Mononuclear cell (primary cell): ENCODE measurements at regions not wholly inside any gene's neighbourhood (a gene's known extent, or its start where the extent isn't known, plus 50 kb on each side); places are given as distances from the start of the nearest gene placed in this dataset.

Source experiments
- H3K27me3 ChIP-seq: 2 replicates; pipeline ENCODE4 v1.6.0; 2011; ENCODE audit warnings: low read length, control low read depth; ENCODE audit not compliant: insufficient read depth
- H3K4me1 ChIP-seq: 2 replicates; pipeline ENCODE4 v1.5.1; 2011; ENCODE audit warnings: mild to moderate bottlenecking, low read length, control low read depth; ENCODE audit not compliant: insufficient read depth
- H3K4me3 ChIP-seq: 2 replicates; pipeline ENCODE4 v1.5.1; 2011; ENCODE audit warnings: mild to moderate bottlenecking, low read length, moderate library complexity
- H3K9me3 ChIP-seq: 2 replicates; pipeline ENCODE4 v1.5.1; 2011; ENCODE audit warnings: low read depth, mild to moderate bottlenecking, control low read depth, low read length

DNA sequence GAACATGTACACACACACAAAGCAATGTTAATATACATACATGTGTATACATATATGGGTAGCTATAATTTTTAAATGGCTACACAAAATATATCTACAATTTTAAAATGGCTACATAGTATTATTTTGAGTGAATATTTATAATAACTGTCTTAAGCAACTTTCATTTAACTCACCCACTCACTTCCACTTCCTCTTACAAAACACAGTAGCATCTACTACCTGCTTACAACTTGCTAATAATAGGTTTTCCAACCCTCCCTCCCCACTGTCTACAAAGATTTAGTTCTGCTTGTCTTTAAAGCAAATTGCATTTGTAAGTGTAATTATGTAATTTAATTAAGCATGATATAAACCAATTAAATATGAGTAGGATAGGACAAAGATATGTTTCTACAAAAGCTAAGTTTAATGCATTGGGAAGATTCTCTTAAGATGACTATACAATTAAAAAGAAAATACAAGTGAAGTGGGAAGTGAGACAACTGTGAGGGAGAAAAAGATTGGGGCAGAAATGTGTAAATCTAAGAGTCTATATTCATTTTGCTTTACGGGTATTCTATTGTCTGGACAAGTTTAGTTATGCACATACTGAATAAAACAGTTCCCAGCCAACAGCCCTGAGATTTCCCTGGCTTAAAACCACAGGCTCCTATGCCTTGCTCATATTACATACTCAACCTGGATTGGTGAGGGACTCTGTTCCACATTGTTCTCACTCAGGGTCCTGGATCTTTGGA is 583.1 kb downstream of the EFNB2 start:
- no peaks in the 10 kb centered on the region for H3K4me1 ChIP-seq
- no peaks in the 10 kb centered on the region for H3K9me3 ChIP-seq
- H3K27me3 ChIP-seq = no peaks in the 10 kb centered on the region
- H3K4me3 ChIP-seq = no peak overlapping the region

GRCh38 chr13:105948143-105948542 is 587.3 kb downstream of the EFNB2 start:
- H3K9me3 ChIP-seq = no peaks in the 10 kb centered on the region
- H3K27me3 ChIP-seq = no peaks in the 10 kb centered on the region
- no peak overlapping the region for H3K4me3 ChIP-seq
- no peaks in the 10 kb centered on the region for H3K4me1 ChIP-seq

- Histone ChIP-seq H3K27me3 (no peaks in the 10 kb centered on the region), H3K4me1 (no peaks in the 10 kb centered on the region), H3K9me3 (no peaks in the 10 kb centered on the region), H3K4me3 (no peak overlapping the region)
Observed at GRCh38 chr13:105940882-105941281, 594.6 kb downstream of the EFNB2 start.

- Histone ChIP-seq H3K9me3 (no peaks in the 10 kb centered on the region), H3K27me3 (no peaks in the 10 kb centered on the region), H3K4me3 (no peak overlapping the region), H3K4me1 (no peaks in the 10 kb centered on the region)
Observed at GRCh38 chr13:105937451-105937850, 598.0 kb downstream of the EFNB2 start.

DNA sequence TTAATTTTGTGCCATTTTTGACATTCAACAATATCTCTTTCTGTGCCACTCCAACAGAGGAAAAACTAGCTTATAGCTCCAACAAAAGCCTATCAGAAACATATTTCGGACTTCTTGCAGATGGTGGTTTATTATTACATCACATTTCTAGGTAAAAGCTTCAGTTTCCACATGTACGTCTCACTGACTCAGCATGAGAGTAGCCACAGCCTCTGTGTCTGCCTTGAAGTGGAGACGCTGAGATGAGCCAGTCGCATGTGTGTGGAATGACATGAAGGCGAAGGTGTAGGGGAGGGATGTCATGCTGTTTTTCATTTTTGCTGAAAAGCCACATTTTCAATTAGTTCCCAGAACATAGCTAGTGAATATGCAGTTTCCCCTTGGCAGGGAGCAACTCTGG is 598.6 kb downstream of the EFNB2 start:
- Histone ChIP-seq H3K27me3 (no peaks in the 10 kb centered on the region), H3K4me3 (no peak overlapping the region), H3K4me1 (no peaks in the 10 kb centered on the region), H3K9me3 (no peaks in the 10 kb centered on the region)

GRCh38 chr13:105929505-105929904 is 606.0 kb downstream of the EFNB2 start:
- Histone ChIP-seq H3K27me3 (no peaks in the 10 kb centered on the region), H3K4me3 (no peak overlapping the region), H3K9me3 (no peaks in the 10 kb centered on the region), H3K4me1 (no peaks in the 10 kb centered on the region)

- H3K4me1 ChIP-seq = no peaks in the 10 kb centered on the region
- no peaks in the 10 kb centered on the region for H3K27me3 ChIP-seq
- no peaks in the 10 kb centered on the region for H3K9me3 ChIP-seq
- no peak overlapping the region for H3K4me3 ChIP-seq
Observed at GRCh38 chr13:105928901-105929300, 606.6 kb downstream of the EFNB2 start.

DNA sequence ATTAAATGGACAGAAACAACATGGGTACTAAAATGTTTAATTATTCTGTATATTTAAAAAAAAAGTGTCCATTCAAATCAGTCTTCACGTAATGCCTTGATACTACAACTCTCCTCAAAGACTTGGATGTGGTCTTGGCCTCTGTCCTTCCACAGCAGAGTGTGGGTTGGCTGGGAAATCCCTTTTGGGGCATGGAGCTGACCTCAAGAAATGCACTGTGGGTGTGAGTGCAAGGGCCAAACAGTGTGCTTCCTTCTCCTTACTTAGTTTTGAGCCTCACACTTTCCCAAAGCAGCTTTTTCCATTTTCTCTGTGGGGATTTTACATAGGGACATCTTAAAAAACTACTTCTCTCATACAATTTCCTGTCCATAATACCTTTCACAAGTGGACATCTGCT is 607.4 kb downstream of the EFNB2 start:
- no peaks in the 10 kb centered on the region for H3K9me3 ChIP-seq
- no peaks in the 10 kb centered on the region for H3K27me3 ChIP-seq
- no peak overlapping the region for H3K4me3 ChIP-seq
- no peaks in the 10 kb centered on the region for H3K4me1 ChIP-seq

DNA sequence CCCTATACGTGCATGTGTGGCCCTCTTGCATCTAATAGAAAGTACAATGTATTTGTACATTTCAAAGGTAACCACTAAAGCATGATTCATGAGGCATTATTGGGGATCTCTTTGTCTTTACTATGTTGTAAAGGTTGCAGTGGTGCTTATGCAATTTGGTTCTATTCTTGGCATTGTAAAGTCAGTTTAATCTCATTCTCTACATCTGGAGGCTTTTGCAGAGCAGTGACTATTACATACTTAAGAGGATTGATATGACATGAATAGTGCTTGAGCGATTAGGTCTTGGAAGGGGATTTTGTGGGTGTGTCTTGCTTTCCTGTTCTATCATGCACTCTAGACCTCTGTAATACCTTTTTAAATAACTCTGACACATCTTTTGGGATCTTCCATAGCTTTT is 610.0 kb downstream of the EFNB2 start:
- H3K4me3 ChIP-seq = no peak overlapping the region
- no peaks in the 10 kb centered on the region for H3K9me3 ChIP-seq
- no peaks in the 10 kb centered on the region for H3K27me3 ChIP-seq
- no peaks in the 10 kb centered on the region for H3K4me1 ChIP-seq

- Histone ChIP-seq H3K4me1 (no peaks in the 10 kb centered on the region), H3K4me3 (no peak overlapping the region), H3K27me3 (no peaks in the 10 kb centered on the region), H3K9me3 (no peaks in the 10 kb centered on the region)
Observed at GRCh38 chr13:105921711-105922110, 613.8 kb downstream of the EFNB2 start.

GRCh38 chr13:105920370-105920769 is 615.1 kb downstream of the EFNB2 start:
- no peaks in the 10 kb centered on the region for H3K27me3 ChIP-seq
- no peaks in the 10 kb centered on the region for H3K9me3 ChIP-seq
- no peak overlapping the region for H3K4me3 ChIP-seq
- H3K4me1 ChIP-seq = no peaks in the 10 kb centered on the region

DNA sequence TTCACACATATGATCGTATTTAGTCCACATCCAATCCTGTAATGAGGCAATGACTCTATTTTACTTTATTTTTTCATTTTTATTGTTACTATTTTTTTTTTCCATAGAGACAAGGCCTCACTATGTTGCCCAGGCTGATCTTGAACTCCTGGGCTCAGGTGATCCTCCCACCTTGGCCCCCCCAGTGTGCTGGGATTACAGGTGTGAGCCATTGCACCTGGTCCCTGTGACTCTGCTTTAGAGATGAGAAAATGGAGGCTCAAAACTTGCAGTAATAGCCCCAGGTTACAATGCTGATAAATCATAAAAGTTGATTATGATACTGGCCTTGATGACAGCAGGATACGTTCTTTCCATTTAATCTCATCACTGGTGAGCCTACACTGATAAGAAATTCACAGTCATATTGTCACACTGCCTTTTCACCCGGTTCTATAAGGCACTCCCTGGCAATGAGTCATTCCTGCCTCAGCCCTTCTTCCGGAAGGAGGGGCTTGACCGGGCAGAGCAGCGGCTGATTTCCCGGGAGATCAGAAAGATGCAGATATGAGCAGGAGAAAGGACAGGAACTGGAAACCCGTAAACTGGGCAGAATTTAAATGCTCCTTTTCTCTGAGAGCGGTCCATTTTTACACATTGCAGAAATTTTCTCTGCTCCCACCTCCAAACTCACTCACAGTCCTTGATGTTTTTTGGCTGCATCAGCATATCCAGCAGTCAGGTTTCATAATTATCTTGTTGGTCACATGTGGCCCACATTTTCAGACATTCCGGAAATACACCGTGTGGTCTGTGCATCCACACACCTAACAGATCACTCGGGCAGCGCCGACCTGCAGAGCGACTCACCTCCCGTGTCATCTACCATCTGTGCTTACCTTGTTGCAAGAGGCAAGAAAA is 616.4 kb downstream of the EFNB2 start:
- no peaks in the 10 kb centered on the region for H3K27me3 ChIP-seq
- H3K4me3 ChIP-seq = no peak overlapping the region
- no peaks in the 10 kb centered on the region for H3K4me1 ChIP-seq
- H3K9me3 ChIP-seq = no peaks in the 10 kb centered on the region

DNA sequence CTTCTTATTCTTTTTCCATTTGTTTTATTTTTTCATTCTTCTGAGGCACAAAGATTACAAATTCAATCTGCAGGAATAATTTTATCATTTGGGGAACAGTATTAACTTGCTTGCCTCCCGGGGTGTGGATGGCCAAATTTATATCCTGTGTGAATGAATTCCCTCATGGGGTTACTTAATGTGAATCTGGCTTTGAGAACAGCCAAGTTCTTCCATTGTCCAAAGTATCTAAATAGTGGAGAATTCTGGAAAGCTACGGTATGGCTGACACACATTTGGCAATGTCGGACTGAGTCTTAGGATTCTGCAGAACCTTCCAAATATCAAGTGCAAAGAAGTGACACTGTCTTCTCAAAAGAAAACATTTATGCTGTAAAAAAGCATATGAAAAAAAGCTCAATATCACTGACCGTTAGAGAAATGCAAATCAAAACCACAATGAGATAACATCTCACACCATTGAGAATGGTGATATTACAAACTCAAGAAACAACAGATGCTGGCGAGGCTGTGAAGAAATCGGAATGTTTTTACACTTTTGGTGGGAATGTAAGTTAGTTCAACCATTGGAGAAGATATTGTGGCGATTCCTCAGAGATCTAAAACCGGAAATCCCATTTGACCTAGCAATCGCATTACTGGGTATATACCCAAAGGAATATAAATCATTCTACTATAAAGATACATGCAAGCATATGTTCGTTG is 620.2 kb downstream of the EFNB2 start:
- Histone ChIP-seq H3K4me1 (no peaks in the 10 kb centered on the region), H3K27me3 (no peaks in the 10 kb centered on the region), H3K9me3 (no peaks in the 10 kb centered on the region), H3K4me3 (no peak overlapping the region)

GRCh38 chr13:105914291-105915036 is 621.0 kb downstream of the EFNB2 start:
- no peaks in the 10 kb centered on the region for H3K4me1 ChIP-seq
- H3K9me3 ChIP-seq = no peaks in the 10 kb centered on the region
- no peaks in the 10 kb centered on the region for H3K27me3 ChIP-seq
- no peak overlapping the region for H3K4me3 ChIP-seq

DNA sequence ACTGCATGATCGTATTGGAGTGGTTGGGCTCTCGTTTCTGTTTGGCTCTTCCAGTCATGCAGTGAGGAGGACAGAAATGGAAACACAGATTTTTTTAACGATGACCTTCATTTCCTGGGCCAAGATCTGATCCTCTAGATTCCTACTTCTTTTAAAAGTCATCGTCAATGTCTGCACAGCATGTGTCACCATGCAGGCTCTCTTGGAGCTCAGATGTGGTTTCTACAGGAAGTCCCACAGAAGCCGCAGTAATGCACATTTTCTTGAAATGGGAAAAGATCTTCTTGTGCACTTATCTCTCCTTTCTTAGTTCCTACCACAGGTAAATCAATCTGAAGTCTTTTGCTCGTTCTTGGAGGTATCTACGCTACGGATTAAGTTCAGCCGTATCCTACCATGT is 626.9 kb downstream of the EFNB2 start:
- H3K27me3 ChIP-seq = no peaks in the 10 kb centered on the region
- no peak overlapping the region for H3K4me3 ChIP-seq

More for the DNA sequence above, 626.9 kb downstream of the EFNB2 start:
- Histone ChIP-seq H3K4me1 (peaks cover 6% of the 10 kb centered on the region), H3K9me3 (no peaks in the 10 kb centered on the region)
